KOPT-K1 (cell line): ENCODE measurements at regions not wholly inside any gene's neighbourhood (a gene's known extent, or its start where the extent isn't known, plus 50 kb on each side); places are given as distances from the start of the nearest gene placed in this dataset.
A peak's percentile ranks its signal among the peaks of the same experiment; 100 is the strongest.

Experiments used
- H3K27ac ChIP-seq: fragments of 200-600 bp; sonication (generic); 2 replicates; pipeline ENCODE4 v1.5.1; 2016; ENCODE audit warnings: antibody characterized with exemption, mild to moderate bottlenecking, low read depth, low read length; ENCODE audit not compliant: poor library complexity, severe bottlenecking
- H3K36me3 ChIP-seq: fragments of 200-600 bp; sonication (generic); 2 replicates; pipeline ENCODE4 v1.5.1; 2017; ENCODE audit warnings: antibody characterized with exemption, mild to moderate bottlenecking, low read length, moderate library complexity; ENCODE audit not compliant: insufficient read depth
- H3K9me3 ChIP-seq: fragments of 200-600 bp; sonication (generic); 2 replicates; pipeline ENCODE4 v1.5.1; 2017; ENCODE audit warnings: antibody characterized with exemption, low read length, mild to moderate bottlenecking; ENCODE audit not compliant: insufficient read depth, poor library complexity, severe bottlenecking

DNA sequence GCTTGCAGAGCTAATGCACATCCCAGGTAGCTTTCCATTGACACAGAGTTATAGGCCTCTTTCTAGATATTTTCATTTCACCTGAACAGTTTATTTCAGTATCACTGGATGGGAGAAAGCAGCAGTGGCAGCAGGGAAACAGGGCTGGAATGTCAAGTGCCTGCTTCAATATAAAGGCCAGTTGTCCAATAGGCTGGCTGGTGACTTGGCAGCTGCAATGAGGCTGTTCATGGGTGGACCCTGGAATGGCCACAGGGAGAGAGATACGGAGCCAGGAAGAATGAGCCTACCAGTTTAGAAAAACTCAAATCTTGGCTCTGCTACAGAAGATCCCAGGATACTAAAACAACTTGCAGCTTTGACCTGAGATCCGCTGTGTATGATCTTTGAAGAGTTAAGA, 185.0 kb downstream of the BCL11A start:
- no peaks in the 10 kb centered on the region for H3K9me3 ChIP-seq
- no peaks in the 10 kb centered on the region for H3K36me3 ChIP-seq
- H3K27ac ChIP-seq = no peak overlapping the region

DNA sequence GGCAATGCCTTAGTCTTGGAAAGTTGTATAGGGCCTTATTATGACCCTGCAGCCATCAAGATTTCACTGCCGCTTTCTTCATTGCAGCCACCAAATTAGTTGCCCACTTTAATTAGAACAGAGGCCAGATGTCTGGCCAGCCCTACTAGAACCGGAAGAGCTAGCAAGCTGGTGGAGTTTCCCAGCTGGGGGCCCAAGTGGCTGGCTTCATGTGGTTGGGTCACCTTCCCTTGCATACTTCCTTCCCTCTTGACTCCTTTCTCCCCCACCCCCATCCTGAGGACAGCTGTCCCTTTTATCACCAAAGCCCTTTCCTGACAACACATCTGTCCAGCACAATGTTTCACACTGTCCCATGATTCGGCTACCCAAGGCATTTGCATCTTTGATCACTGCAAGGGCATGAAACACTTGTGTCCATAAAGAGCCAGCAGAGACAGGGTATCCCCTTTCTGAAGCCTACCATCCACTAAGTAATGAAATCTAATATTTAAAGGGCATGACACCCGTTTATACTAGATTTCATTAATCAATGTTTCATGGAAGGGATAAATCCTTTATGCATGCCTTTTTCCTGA, 187.2 kb downstream of the BCL11A start:
- Histone ChIP-seq H3K9me3 (no peaks in the 10 kb centered on the region), H3K36me3 (no peaks in the 10 kb centered on the region), H3K27ac (no peak overlapping the region)

DNA sequence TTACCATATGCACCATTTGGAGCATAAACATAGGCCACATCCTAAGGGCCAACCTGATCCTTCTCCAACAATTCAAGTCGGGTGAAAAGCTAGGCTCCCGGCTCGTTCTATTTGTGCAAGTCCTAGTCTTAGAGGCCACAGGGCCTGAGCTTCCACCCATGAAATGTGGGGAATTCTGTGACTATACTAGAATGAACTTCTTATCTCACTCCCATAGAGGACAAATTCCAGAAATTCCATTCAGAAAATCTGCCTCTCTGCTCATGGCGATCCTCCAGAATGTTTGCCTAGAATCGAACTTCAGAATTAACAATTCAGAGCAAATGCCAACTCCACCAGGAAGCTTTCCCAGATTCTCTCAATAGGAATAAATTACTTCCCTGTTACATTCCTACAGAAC, 187.9 kb downstream of the BCL11A start:
- Histone ChIP-seq H3K27ac (no peak overlapping the region), H3K36me3 (no peaks in the 10 kb centered on the region), H3K9me3 (no peaks in the 10 kb centered on the region)

DNA sequence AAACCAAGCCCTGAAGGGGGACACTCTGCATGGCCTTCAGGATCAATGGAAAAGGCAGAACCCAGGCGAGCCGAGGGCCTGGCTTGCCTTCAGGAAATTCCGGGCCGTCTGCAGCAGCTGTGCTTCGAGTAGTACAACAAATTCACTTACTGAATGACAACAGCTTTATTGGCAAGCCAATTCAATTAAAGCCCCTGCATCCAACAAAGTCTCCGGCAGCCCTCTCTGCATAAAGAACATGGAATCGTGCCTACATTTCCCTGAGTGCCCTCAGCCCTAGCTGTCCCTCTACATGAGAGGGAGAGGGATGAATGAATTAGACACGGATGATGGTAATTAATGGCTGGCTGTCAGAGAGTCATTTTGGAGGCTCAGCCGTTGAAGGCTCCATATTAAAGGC, 189.0 kb downstream of the BCL11A start:
- no peaks in the 10 kb centered on the region for H3K9me3 ChIP-seq
- no peaks in the 10 kb centered on the region for H3K36me3 ChIP-seq
- no peak overlapping the region for H3K27ac ChIP-seq

DNA sequence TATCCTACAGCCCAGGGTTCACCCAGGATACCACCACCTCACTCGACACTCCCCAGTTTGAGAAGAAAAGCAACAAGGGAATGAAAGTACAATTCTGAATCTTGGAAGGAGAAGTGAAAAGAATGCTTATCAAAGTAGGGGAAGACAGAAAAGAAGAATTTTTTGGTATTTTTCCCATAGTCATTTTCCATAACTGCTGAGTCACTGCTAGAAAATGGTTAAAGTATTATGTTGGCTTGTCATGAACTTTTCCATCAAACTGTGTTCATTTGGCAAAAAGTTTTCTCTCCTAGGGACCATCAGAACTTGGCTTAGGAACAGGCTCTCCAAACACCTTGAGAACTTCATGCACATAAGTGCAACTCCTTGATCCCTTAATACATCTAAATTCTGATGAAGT, 192.0 kb downstream of the BCL11A start:
- H3K9me3 ChIP-seq = no peaks in the 10 kb centered on the region
- H3K27ac ChIP-seq = no peak overlapping the region
- H3K36me3 ChIP-seq = no peaks in the 10 kb centered on the region

DNA sequence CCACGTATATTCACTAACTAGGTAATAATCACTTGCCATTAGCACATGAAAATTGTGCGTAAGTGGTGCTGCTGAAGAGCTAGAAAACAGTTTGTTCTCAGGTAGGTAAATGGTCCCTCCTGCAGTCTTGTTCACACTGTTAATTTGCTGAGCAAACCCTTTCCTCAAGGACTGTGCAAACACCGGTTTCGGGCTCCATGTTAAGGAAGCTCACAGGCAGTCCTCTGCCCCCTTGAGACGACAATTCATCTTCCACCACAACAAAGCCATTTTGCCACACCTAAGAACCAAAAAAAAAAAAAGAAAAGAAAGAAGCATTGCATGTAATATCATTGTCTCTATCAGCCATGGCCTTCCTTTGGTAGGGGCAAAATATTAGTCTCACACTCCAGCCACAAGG, 193.9 kb downstream of the BCL11A start:
- H3K27ac ChIP-seq = peak overlapping the region; percentile 4
- no peaks in the 10 kb centered on the region for H3K36me3 ChIP-seq
- H3K9me3 ChIP-seq = peaks cover 13% of the 10 kb centered on the region

DNA sequence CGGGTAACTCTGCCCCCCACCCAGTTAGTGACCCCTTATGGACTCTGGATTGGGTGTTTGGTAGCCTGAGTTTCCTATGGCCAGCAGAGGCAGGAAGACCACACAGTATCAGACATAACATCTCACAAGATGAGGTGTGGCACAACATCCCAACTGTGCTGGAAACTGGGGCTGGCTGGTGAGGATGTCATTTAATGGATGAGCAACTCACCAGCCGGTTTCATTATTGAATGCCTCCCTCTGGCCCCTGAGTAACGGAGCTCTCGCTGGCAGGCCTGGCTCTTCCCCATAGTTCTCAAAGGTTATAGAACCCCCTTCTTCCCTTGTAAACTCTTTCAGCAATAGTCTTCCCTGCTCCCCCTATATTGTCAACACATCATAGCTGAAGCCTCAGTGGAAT, 195.0 kb downstream of the BCL11A start:
- Histone ChIP-seq H3K36me3 (no peaks in the 10 kb centered on the region), H3K9me3 (peaks cover 15% of the 10 kb centered on the region), H3K27ac (no peak overlapping the region)

DNA sequence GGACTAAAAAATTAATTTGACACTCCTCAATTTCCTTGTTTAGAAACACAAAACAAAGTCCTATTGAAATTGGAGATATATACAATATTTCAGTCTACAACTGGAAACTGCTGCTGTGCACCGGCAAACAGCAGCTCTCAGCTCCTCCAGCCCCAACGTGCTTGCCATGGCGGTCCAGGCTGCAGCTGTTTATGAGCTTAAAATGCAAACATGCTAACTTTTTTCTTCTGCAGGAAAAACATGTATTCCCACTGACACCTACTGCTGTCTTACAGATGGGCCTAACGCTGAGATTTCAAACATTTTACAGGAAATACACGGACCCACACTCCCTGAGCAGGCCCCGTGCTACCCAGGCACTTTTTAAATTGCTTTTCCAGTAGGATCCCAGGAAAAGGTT, 195.5 kb downstream of the BCL11A start:
- Histone ChIP-seq H3K9me3 (peaks cover 15% of the 10 kb centered on the region), H3K27ac (no peak overlapping the region), H3K36me3 (no peaks in the 10 kb centered on the region)

DNA sequence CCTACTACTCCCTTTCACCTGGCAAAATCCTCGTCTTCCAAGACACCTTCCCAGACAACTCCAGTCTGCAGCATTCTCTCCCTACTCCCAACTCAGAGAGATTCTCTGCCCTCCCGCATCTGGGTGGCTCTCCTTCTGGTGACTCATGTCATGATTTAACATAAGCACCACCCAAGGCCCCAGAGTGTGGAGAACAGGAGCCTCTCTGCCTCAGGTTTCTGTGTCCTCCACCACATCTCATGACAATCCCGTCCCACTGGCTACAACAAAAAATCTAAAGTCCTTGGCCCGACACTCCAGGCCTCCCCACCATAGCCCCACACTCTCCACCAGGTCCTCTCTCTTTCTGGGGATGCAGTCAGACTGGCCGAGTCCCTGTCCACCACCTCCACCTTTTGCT, 197.1 kb downstream of the BCL11A start:
- peak overlapping the region; percentile 10 for H3K27ac ChIP-seq
- no peaks in the 10 kb centered on the region for H3K36me3 ChIP-seq
- H3K9me3 ChIP-seq = peaks cover 15% of the 10 kb centered on the region

DNA sequence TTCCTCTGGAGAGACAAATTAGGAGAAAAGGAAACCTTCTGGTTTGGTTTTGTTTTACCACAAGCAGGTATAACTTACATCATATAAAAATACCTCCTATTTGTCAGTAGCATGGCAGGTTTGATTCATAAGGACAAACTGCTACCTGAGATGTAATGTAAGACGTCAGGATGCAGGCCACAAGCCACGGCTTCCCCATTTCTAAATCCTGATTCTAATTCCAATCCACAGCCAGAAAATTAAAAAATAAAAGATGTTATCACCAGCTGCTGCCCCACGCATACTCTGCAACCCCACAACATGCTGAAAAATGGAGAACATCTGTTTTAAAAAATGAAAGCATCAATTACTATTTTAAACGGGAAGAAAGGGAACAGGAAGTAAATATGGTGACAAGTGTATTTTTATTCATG, 197.6 kb downstream of the BCL11A start:
- Histone ChIP-seq H3K36me3 (no peaks in the 10 kb centered on the region), H3K9me3 (peaks cover 15% of the 10 kb centered on the region), H3K27ac (peak overlapping the region; percentile 10)

DNA sequence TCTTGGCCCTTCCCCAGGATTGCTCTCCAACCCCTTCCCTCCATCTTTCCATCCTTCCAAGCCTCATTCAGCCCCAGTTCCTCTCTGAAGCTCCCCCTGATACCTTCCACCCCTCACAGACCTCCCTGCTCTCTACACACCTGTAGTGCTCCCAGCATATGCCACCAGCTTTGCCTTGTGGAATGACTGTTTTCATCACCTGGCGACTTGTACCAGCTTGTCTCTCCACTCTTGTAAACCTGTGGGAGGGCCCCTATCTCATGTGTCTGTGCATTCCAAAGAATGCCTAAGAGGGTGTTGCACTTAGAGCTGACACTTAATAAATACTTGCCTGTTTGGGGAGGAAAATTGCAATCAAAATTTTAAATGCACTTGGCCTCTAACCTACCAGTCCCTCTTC, 198.7 kb downstream of the BCL11A start:
- peaks cover 15% of the 10 kb centered on the region for H3K9me3 ChIP-seq
- H3K36me3 ChIP-seq = no peaks in the 10 kb centered on the region
- no peak overlapping the region for H3K27ac ChIP-seq

DNA sequence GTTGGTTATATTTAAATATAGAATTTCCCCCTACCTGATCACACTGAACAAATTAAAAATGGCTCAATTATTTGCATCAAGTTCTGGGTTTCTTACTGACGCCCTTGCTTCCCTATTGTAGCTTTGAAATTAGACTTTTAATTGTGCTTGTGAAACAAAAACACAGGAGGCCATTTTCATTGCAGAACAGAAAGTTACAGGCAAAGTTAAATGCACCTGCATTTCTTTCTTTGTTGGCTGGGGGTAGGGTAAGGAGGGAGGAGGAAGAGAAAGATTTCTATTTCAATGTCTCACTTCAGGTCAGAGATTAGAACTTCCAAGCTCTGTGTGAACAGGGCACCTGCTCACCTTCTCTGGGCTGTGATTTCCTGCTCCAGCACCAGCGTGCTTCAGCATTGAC, 199.6 kb downstream of the BCL11A start:
- no peaks in the 10 kb centered on the region for H3K36me3 ChIP-seq
- H3K9me3 ChIP-seq = peaks cover 15% of the 10 kb centered on the region
- H3K27ac ChIP-seq = no peak overlapping the region

DNA sequence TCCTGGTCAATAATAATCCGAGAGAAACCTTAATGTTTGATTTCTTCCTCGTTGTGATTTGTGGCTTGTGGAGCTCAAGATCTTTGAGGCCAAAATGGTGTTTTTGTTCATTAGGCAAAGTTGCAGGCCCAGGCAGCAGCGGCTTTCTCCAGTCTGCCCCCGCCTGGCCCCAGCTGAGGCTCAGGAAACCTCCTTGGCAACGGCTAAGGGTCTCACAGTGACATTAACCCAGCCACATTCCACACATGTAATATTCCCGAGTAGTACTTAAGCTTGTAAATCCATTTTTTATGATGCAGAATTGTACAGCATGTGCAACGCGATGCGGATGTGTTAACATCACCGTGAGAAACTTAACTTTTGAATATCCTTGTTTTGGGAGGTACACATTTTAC, 200.1 kb downstream of the BCL11A start:
- no peak overlapping the region for H3K27ac ChIP-seq
- H3K9me3 ChIP-seq = peaks cover 15% of the 10 kb centered on the region

DNA sequence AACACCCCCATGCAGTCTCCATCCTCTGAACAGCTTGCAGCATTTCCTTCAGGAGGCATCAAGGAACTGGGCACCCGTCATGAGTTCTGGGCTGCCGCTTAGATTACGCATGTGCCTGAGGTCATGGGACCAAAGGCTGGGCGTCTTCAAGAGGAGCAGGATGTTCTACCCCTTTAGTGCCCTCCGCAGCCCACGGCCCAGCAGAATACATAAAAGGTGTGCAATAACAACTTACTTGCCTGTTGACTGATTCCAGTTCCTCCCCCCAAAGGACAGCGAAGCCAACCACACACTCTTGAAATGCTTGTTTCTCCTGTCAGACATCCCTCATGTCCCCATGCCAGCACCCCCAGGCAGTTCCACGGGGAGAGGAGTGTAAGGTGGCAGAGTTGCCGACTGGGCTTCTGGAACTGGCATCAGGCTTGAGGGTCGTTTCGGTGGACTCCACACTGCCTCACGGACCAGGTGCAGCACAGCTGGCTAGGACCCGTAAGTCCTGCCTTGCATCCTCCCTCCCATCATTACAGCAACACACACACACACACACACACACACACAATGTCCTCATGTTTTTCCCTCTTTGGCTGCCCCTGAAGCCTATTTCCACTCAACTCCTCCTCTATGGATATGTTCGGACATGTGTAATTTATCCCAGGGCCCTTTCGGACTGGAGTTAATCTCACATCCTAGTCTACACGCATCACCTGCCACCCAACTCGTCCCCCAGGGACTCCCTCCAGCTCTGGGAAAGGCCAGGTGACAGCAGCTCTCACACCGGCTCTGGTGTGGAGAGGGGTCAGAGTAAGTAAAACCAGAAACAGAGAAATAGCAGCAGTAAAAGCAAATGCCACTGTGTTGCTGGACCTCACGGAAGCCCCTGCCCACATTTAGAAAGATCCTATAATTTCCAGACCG, 200.7 kb downstream of the BCL11A start:
- no peak overlapping the region for H3K27ac ChIP-seq
- H3K36me3 ChIP-seq = no peaks in the 10 kb centered on the region
- H3K9me3 ChIP-seq = peaks cover 15% of the 10 kb centered on the region

More for the DNA sequence above, 200.1 kb downstream of the BCL11A start:
- H3K36me3 ChIP-seq = no peaks in the 10 kb centered on the region

DNA sequence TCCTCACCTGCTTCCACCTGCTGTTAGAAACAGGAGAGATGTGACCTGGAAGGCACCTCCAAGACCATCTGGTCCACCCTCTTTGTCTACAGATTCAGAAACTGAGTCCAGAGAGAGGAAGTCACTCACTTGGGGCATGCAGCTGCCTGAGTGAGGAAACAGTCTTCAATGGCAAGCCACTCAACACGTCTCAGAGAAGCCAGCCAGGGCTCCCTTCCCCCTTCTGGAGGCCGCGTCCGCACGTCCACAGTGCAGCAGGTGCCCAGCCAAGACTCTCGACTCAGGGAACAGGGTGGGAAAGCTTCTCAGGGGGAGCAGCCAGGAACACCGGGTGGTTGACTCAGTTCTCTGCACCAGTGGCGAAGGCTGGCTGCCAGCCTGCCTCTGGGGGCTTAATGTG, 201.7 kb downstream of the BCL11A start:
- Histone ChIP-seq H3K27ac (no peak overlapping the region), H3K9me3 (peaks cover 15% of the 10 kb centered on the region), H3K36me3 (no peaks in the 10 kb centered on the region)

DNA sequence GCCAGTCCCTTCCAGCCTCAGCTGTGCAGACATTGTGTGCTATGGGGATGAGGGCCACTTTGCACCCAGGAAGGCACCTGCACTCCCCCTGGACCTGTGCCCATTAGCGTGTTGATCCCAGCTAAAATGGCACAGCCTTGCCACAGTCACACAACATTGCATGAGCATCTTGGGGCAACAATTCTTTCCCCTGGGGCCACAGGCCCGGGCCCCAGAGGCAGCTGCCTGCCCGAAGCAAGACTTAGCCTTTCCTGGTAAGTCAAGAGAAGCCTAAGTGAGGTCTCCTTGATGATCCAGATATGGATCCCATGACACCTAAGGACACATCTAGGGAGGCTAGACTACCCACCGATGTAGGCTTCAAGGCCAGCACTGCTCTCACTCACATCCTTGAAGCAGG, 202.1 kb downstream of the BCL11A start:
- Histone ChIP-seq H3K27ac (no peak overlapping the region), H3K36me3 (no peaks in the 10 kb centered on the region), H3K9me3 (peaks cover 15% of the 10 kb centered on the region)
